ENCODE measurements at regions not wholly inside any gene's neighbourhood (a gene's known extent, or its start where the extent isn't known, plus 50 kb on each side); places are given as distances from the start of the nearest gene placed in this dataset.
A peak's percentile ranks its signal among the peaks of the same experiment; 100 is the strongest.

DNA sequence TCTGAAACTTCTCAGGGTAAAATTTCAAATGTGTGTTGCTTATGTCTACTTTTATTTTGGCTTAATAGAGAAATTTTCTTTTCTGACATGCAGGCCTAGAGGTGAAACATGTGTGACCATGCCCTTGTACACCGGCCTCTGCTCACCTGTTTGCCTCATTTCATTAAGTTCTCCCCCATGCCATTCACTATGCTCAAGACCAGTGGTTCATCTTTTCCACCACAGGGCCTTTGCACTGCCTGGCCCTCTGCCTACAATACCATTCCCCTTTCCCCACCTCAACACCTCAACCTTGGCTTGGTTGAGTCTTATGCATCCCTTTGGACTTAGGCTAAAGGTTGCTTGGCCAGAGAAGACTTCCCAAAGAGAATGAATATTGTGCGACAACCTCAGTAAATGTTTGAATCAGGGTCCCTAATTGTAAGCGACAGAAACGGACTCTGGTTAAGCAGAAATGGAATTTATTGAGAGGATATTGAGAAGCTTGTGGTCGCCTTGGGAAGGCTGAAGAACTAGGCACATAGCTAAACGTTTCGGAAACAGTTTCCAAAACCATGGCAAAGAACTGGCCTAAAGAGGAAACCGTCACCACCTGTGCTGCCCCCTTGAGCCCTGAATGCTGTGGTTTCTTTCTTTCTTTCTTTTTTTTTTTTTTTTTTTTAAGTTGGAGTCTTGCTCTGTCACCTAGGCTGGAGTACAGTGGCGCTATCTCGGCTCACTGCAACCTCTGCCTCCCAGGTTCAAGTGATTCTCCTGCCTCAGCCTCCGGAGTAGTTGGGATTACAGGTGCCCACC, 152.2 kb downstream of the SOX4 start:
- ATAC-seq: no peak
- no peak for TF ChIP-seq ZNF8 (CRISPR knock-in tag; IDR thresholded peaks at IDR 0.05)
- no peak for TF ChIP-seq RARB (CRISPR knock-in tag; IDR thresholded peaks at IDR 0.05)

DNA sequence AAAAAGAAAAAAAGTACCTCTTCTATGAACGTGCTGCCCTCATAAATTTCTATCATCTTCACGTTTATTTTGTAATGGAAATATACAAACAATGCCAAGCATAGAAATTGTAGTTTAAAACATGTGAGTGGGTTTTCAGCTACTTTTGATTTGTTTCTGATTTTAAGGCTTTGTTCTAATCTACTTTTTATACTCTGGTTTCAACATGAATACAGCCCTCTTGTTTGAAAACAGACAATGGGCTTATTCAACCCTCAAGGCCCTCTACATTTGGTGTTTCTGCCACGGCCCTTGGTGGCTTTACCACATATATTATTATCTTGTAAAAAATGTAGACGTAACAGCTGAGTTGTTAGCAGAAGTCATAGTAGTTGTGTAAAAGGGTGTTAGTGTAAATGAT, 153.9 kb downstream of the SOX4 start:
- TF ChIP-seq GLIS3 (CRISPR knock-in tag; IDR thresholded peaks at IDR 0.05): no peak
- no peak for TF ChIP-seq OSR1 (CRISPR knock-in tag; IDR thresholded peaks at IDR 0.05)
- no peak for TF ChIP-seq ZNF70 (CRISPR knock-in tag; IDR thresholded peaks at IDR 0.05)
- no peak for TF ChIP-seq ARNTL (CRISPR knock-in tag; IDR thresholded peaks at IDR 0.05; ENCODE audit: borderline replicate concordance, low read depth)
- no peak for TF ChIP-seq ZC3H10 (CRISPR knock-in tag; IDR thresholded peaks at IDR 0.05)
- TF ChIP-seq CSDC2 (CRISPR knock-in tag; IDR thresholded peaks at IDR 0.05): no peak
- TF ChIP-seq SNAI2 (CRISPR knock-in tag; IDR thresholded peaks at IDR 0.05): no peak
- no peak for TF ChIP-seq ZFP30 (CRISPR knock-in tag; IDR thresholded peaks at IDR 0.05)

DNA sequence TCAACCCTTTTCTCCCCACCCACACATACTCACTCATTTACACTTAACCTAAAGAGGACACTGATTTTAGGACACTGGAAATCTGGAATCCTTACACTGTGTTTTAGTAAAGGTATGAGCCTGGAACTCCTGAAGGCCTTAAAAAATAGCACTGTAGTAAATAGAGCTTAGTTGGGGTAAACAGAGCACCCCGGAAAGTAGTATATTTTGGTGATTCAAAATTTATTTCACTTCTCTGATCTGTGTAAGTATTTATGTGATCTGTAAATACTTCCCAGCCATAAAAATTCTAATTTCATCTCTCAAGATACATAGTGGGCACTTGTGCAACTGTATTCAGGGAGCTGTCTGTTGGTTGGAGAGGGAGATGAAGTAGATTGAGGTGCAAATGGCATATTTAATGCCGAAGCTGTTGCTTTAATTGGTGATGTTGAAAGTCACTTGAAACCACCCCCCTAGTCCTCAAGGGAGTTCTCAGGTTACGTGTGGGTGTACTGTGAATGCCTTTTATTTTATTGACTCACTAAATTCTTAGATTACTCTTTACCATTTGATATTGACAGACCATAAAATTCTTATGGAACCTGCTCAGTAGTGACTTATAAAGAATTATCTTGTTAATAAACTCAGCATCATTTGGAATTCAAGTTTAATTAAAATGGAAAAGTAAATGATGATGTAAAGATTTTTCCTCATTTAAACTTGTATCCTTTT, 154.9 kb downstream of the SOX4 start:
- no peak for TF ChIP-seq BACH2 (CRISPR knock-in tag; IDR thresholded peaks at IDR 0.05; ENCODE audit: borderline replicate concordance)
- no peak for TF ChIP-seq PPARA (CRISPR knock-in tag; IDR thresholded peaks at IDR 0.05; ENCODE audit: borderline replicate concordance)
- TF ChIP-seq ISL1 (CRISPR knock-in tag; IDR thresholded peaks at IDR 0.05): no peak
- TF ChIP-seq ZNF8 (CRISPR knock-in tag; IDR thresholded peaks at IDR 0.05): no peak
- no peak for TF ChIP-seq ZNF70 (CRISPR knock-in tag; IDR thresholded peaks at IDR 0.05)
- TF ChIP-seq, protein P1, sequence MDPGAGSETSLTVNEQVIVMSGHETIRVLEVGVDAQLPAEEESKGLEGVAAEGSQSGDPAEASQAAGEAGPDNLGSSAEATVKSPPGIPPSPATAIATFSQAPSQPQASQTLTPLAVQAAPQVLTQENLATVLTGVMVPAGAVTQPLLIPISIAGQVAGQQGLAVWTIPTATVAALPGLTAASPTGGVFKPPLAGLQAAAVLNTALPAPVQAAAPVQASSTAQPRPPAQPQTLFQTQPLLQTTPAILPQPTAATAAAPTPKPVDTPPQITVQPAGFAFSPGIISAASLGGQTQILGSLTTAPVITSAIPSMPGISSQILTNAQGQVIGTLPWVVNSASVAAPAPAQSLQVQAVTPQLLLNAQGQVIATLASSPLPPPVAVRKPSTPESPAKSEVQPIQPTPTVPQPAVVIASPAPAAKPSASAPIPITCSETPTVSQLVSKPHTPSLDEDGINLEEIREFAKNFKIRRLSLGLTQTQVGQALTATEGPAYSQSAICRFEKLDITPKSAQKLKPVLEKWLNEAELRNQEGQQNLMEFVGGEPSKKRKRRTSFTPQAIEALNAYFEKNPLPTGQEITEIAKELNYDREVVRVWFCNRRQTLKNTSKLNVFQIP (CRISPR knock-in tag; IDR thresholded peaks at IDR 0.05; ENCODE audit: borderline replicate concordance, low read depth): no peak
- TF ChIP-seq, protein P2, sequence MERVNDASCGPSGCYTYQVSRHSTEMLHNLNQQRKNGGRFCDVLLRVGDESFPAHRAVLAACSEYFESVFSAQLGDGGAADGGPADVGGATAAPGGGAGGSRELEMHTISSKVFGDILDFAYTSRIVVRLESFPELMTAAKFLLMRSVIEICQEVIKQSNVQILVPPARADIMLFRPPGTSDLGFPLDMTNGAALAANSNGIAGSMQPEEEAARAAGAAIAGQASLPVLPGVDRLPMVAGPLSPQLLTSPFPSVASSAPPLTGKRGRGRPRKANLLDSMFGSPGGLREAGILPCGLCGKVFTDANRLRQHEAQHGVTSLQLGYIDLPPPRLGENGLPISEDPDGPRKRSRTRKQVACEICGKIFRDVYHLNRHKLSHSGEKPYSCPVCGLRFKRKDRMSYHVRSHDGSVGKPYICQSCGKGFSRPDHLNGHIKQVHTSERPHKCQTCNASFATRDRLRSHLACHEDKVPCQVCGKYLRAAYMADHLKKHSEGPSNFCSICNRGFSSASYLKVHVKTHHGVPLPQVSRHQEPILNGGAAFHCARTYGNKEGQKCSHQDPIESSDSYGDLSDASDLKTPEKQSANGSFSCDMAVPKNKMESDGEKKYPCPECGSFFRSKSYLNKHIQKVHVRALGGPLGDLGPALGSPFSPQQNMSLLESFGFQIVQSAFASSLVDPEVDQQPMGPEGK (CRISPR knock-in tag; IDR thresholded peaks at IDR 0.05; ENCODE audit: borderline replicate concordance): no peak
- TF ChIP-seq, protein P3, sequence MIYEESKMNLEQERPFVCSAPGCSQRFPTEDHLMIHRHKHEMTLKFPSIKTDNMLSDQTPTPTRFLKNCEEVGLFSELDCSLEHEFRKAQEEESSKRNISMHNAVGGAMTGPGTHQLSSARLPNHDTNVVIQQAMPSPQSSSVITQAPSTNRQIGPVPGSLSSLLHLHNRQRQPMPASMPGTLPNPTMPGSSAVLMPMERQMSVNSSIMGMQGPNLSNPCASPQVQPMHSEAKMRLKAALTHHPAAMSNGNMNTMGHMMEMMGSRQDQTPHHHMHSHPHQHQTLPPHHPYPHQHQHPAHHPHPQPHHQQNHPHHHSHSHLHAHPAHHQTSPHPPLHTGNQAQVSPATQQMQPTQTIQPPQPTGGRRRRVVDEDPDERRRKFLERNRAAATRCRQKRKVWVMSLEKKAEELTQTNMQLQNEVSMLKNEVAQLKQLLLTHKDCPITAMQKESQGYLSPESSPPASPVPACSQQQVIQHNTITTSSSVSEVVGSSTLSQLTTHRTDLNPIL (CRISPR knock-in tag; IDR thresholded peaks at IDR 0.05; ENCODE audit: low read depth): no peak
- no peak for TF ChIP-seq ZNF565 (CRISPR knock-in tag; conservative IDR thresholded peaks at IDR 0.05; ENCODE audit: low read depth)
- TF ChIP-seq TOX (CRISPR knock-in tag; IDR thresholded peaks at IDR 0.05; ENCODE audit: borderline replicate concordance): no peak
- TF ChIP-seq TCF4 (CRISPR knock-in tag; IDR thresholded peaks at IDR 0.05; ENCODE audit: borderline replicate concordance): no peak
- no peak for TF ChIP-seq GLIS3 (CRISPR knock-in tag; IDR thresholded peaks at IDR 0.05)
- no peak for TF ChIP-seq CSDC2 (CRISPR knock-in tag; IDR thresholded peaks at IDR 0.05)
- TF ChIP-seq ZFP30 (CRISPR knock-in tag; IDR thresholded peaks at IDR 0.05): no peak
- no peak for TF ChIP-seq RARB (CRISPR knock-in tag; IDR thresholded peaks at IDR 0.05)
- no peak for TF ChIP-seq SNAI2 (CRISPR knock-in tag; IDR thresholded peaks at IDR 0.05)
- TF ChIP-seq ESRRG (CRISPR knock-in tag; IDR thresholded peaks at IDR 0.05): no peak
- TF ChIP-seq, protein P4, sequence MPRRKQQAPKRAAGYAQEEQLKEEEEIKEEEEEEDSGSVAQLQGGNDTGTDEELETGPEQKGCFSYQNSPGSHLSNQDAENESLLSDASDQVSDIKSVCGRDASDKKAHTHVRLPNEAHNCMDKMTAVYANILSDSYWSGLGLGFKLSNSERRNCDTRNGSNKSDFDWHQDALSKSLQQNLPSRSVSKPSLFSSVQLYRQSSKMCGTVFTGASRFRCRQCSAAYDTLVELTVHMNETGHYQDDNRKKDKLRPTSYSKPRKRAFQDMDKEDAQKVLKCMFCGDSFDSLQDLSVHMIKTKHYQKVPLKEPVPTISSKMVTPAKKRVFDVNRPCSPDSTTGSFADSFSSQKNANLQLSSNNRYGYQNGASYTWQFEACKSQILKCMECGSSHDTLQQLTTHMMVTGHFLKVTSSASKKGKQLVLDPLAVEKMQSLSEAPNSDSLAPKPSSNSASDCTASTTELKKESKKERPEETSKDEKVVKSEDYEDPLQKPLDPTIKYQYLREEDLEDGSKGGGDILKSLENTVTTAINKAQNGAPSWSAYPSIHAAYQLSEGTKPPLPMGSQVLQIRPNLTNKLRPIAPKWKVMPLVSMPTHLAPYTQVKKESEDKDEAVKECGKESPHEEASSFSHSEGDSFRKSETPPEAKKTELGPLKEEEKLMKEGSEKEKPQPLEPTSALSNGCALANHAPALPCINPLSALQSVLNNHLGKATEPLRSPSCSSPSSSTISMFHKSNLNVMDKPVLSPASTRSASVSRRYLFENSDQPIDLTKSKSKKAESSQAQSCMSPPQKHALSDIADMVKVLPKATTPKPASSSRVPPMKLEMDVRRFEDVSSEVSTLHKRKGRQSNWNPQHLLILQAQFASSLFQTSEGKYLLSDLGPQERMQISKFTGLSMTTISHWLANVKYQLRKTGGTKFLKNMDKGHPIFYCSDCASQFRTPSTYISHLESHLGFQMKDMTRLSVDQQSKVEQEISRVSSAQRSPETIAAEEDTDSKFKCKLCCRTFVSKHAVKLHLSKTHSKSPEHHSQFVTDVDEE (CRISPR knock-in tag; IDR thresholded peaks at IDR 0.05): no peak
- TF ChIP-seq ZC3H10 (CRISPR knock-in tag; IDR thresholded peaks at IDR 0.05): no peak
- TF ChIP-seq, protein P5, sequence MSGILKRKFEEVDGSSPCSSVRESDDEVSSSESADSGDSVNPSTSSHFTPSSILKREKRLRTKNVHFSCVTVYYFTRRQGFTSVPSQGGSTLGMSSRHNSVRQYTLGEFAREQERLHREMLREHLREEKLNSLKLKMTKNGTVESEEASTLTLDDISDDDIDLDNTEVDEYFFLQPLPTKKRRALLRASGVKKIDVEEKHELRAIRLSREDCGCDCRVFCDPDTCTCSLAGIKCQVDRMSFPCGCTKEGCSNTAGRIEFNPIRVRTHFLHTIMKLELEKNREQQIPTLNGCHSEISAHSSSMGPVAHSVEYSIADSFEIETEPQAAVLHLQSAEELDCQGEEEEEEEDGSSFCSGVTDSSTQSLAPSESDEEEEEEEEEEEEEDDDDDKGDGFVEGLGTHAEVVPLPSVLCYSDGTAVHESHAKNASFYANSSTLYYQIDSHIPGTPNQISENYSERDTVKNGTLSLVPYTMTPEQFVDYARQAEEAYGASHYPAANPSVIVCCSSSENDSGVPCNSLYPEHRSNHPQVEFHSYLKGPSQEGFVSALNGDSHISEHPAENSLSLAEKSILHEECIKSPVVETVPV (CRISPR knock-in tag; IDR thresholded peaks at IDR 0.05): no peak
- peak; percentile 26; the same call in 2 of the 3 replicates for ATAC-seq

More for the DNA sequence above, 153.9 kb downstream of the SOX4 start:
- no peak for ATAC-seq
